Endothelial cell of umbilical vein (primary cell): ENCODE measurements at regions not wholly inside any gene's neighbourhood (a gene's known extent, or its start where the extent isn't known, plus 50 kb on each side); places are given as distances from the start of the nearest gene placed in this dataset.

Experiments used
- BruUV-seq: library from RNA; stranded (reverse); fragments of 400-500 nt; replicated peaks from 2 replicates; lab custom pipeline; 2021; lab: Mats Ljungman, UMichigan
- CTCF ChIA-PET: fragments of 300-600, 350-600 bp; sonication (Branson Sonifier 250); formaldehyde crosslinking; loops from one replicate; lab custom pipeline; 2021; ENCODE audit warnings: antibody characterized with exemption, inconsistent platforms; lab: Charles Lee
- POLR2A ChIA-PET: fragments of 300-600, 350-600 bp; sonication (Branson Sonifier 250); formaldehyde crosslinking; loops from one replicate; lab custom pipeline; 2021; ENCODE audit warnings: antibody characterized with exemption, inconsistent platforms; lab: Charles Lee
- DNase-seq: peaks from one replicate; pipeline ENCODE4 v3.0.0-alpha.2; 2011; ENCODE audit warnings: low read depth, low spot score
- FAIRE-seq: peaks from 2 replicates; lab custom pipeline; 2011; peaks lifted over from hg19 to GRCh38; lab: Jason Lieb, UNC
- H2AFZ ChIP-seq: 2 replicates; pipeline ENCODE4 v1.6.0; 2012; ENCODE audit warnings: low read depth, low read length, control low read depth, inconsistent platforms
- H3K27ac ChIP-seq: 2 replicates; pipeline ENCODE4 v1.5.1; 2011; ENCODE audit warnings: low read depth, mild to moderate bottlenecking, control low read depth, low read length, moderate library complexity; ENCODE audit not compliant: insufficient read depth
- H3K27me3 ChIP-seq, 2 experiments: 2 replicates each; pipeline versions ENCODE4 v1.6.0 to v1.6.1; 2011; ENCODE audit warnings: low read length in 2 of 2, mixed read lengths in 1 of 2; ENCODE audit not compliant: control insufficient read depth in 2 of 2, insufficient read depth in 2 of 2
- H3K36me3 ChIP-seq, 2 experiments: 2 replicates in 1 of 2; 3 replicates in 1 of 2; pipeline ENCODE4 v1.5.1; 2011; ENCODE audit warnings: low read length in 2 of 2, mild to moderate bottlenecking in 1 of 2, moderate library complexity in 1 of 2; ENCODE audit not compliant: control insufficient read depth in 2 of 2, insufficient read depth in 2 of 2; ENCODE audit errors: extremely low read depth in 1 of 2
- H3K4me1 ChIP-seq: 3 replicates; pipeline ENCODE4 v1.5.1; 2011; ENCODE audit warnings: mild to moderate bottlenecking, low read length; ENCODE audit not compliant: control insufficient read depth, insufficient read depth; ENCODE audit errors: extremely low read depth
- H3K4me2 ChIP-seq: 2 replicates; pipeline ENCODE4 v1.6.1; 2011; ENCODE audit warnings: low read length, control low read depth, mixed read lengths; ENCODE audit not compliant: insufficient read depth
- H3K4me3 ChIP-seq, 3 experiments: fragments of 200-600 bp in 1 of 3; sonication (generic), shearing (Covaris generic) in 1 of 3; replicated peaks in 1 of 3; 2 replicates each; pipeline ENCODE4 v1.5.1; 2011 to 2016; ENCODE audit warnings: control low read depth in 3 of 3, low read length in 3 of 3, mild to moderate bottlenecking in 2 of 3, inconsistent platforms in 1 of 3, low read depth in 1 of 3, moderate library complexity in 1 of 3; ENCODE audit not compliant: insufficient read depth in 1 of 3
- H3K79me2 ChIP-seq: 2 replicates; pipeline ENCODE4 v1.6.0; 2012; ENCODE audit warnings: low read length, inconsistent platforms; ENCODE audit not compliant: control insufficient read depth, insufficient read depth
- H3K9ac ChIP-seq: replicated peaks from 2 replicates; pipeline ENCODE3; 2011; ENCODE audit warnings: low read length, control low read depth; ENCODE audit not compliant: insufficient read depth; ENCODE audit errors: extremely low read depth
- H3K9me1 ChIP-seq: replicated peaks from 3 replicates; pipeline ENCODE4 v1.6.0; 2011; ENCODE audit warnings: mild to moderate bottlenecking, low read length; ENCODE audit not compliant: control insufficient read depth, insufficient read depth; ENCODE audit errors: extremely low read depth
- H3K9me3 ChIP-seq: replicated peaks from 2 replicates; pipeline ENCODE4 v1.5.1; 2012; ENCODE audit warnings: low read length, inconsistent platforms; ENCODE audit not compliant: control insufficient read depth, insufficient read depth
- H4K20me1 ChIP-seq: replicated peaks from 2 replicates; pipeline ENCODE3; 2011; ENCODE audit warnings: mild to moderate bottlenecking, low read length; ENCODE audit not compliant: control insufficient read depth, insufficient read depth; ENCODE audit errors: extremely low read depth
- EZH2 ChIP-seq: IDR thresholded peaks from 2 replicates; pipeline ENCODE4 v1.6.1; 2012; ENCODE audit warnings: borderline replicate concordance, low read depth, mild to moderate bottlenecking, moderate library complexity, low read length, inconsistent platforms; ENCODE audit not compliant: severe bottlenecking
- FOS ChIP-seq: IDR thresholded peaks from 2 replicates; pipeline ENCODE4 v1.6.1; 2011; ENCODE audit warnings: mild to moderate bottlenecking, low read length, moderate library complexity, borderline replicate concordance; ENCODE audit not compliant: insufficient read depth
- GATA2 ChIP-seq: IDR thresholded peaks from 2 replicates; pipeline ENCODE4 v1.7.0; 2011; ENCODE audit warnings: low read depth, mild to moderate bottlenecking, moderate library complexity, mixed read lengths, low read length; ENCODE audit not compliant: insufficient read length, insufficient read depth
- JUN ChIP-seq: IDR thresholded peaks from 2 replicates; pipeline ENCODE4 v1.6.1; 2011; ENCODE audit warnings: borderline replicate concordance, low read depth; ENCODE audit not compliant: insufficient read length, insufficient read depth
- MAX ChIP-seq: IDR thresholded peaks from 2 replicates; pipeline ENCODE4 v1.6.1; 2011; ENCODE audit not compliant: insufficient read depth, insufficient read length
- MYC ChIP-seq: IDR thresholded peaks from one replicate; pipeline ENCODE4 v1.6.1; 2011; ENCODE audit warnings: mild to moderate bottlenecking, low read depth, low read length
- POLR2A ChIP-seq: IDR thresholded peaks from 2 replicates; pipeline ENCODE4 v1.6.1; 2012; ENCODE audit warnings: low read depth, mild to moderate bottlenecking, control low read depth, low read length
- POLR2AphosphoS5 ChIP-seq: IDR thresholded peaks from 2 replicates; pipeline ENCODE4 v1.6.1; 2012; ENCODE audit warnings: low read depth, mild to moderate bottlenecking, control low read depth, low read length, moderate library complexity; ENCODE audit not compliant: insufficient read depth
- dilution Hi-C: fragments of 300-500 bp; cut with MboI; formaldehyde crosslinking; loops from one replicate; pipeline ENCODE4 v1.15.0; 2019; ENCODE audit warnings: low sequenced_read_pairs; ENCODE audit not compliant: extremely low pct_ligation_motif_present
- intact Hi-C: fragments of 100-400 bp; cut with micrococcal nuclease; formaldehyde crosslinking; loops from one replicate; pipeline ENCODE4 v1.10.0; 2022
- TF ChIP-seq, protein P1 (sequence below), 2 donors: IDR thresholded peaks; 1 replicate in 1 of 2; 2 replicates in 1 of 2; pipeline ENCODE4 v1.5.1; 2011; ENCODE audit warnings: low read length in 2 of 2, mild to moderate bottlenecking in 2 of 2, moderate library complexity in 2 of 2, control low read depth in 1 of 2, inconsistent platforms in 1 of 2, low read depth in 1 of 2; ENCODE audit not compliant: insufficient read depth in 1 of 2; ENCODE audit errors: extremely low read depth in 1 of 2

- TF ChIP-seq MAX, result no peak
- TF ChIP-seq POLR2AphosphoS5, result no peak
- no peak for TF ChIP-seq JUN
- no peak for TF ChIP-seq MYC
- TF ChIP-seq POLR2A, result no peak
- TF ChIP-seq GATA2, result no peak
- TF ChIP-seq EZH2, result no peak
- TF ChIP-seq, protein P1, sequence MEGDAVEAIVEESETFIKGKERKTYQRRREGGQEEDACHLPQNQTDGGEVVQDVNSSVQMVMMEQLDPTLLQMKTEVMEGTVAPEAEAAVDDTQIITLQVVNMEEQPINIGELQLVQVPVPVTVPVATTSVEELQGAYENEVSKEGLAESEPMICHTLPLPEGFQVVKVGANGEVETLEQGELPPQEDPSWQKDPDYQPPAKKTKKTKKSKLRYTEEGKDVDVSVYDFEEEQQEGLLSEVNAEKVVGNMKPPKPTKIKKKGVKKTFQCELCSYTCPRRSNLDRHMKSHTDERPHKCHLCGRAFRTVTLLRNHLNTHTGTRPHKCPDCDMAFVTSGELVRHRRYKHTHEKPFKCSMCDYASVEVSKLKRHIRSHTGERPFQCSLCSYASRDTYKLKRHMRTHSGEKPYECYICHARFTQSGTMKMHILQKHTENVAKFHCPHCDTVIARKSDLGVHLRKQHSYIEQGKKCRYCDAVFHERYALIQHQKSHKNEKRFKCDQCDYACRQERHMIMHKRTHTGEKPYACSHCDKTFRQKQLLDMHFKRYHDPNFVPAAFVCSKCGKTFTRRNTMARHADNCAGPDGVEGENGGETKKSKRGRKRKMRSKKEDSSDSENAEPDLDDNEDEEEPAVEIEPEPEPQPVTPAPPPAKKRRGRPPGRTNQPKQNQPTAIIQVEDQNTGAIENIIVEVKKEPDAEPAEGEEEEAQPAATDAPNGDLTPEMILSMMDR (IDR thresholded peaks at IDR 0.05; ENCODE audit: extremely low read depth in 1 of 2, insufficient read depth in 1 of 2, low read depth in 1 of 2, low read length in 2 of 2), result no peak
- no peak for TF ChIP-seq FOS
- Histone ChIP-seq H3K36me3 (no peaks in the 10 kb centered on the region), H2AFZ (no peak overlapping the region), H3K9me1 (no peaks in the 10 kb centered on the region), H3K79me2 (no peaks in the 10 kb centered on the region), H3K9me3 (no peaks in the 10 kb centered on the region), H3K4me1 (peaks cover 10% of the 10 kb centered on the region), H3K4me2 (no peak overlapping the region), H3K4me3 (no peak overlapping the region), H4K20me1 (no peaks in the 10 kb centered on the region), H3K27ac (no peak overlapping the region), H3K9ac (no peak overlapping the region), H3K27me3 (peaks cover 0 to 2% of the 10 kb centered on the region in 2 experiments)
- intact Hi-C loops (no loop called here), dilution Hi-C loops (no loop called here)
- POLR2A ChIA-PET, result no interaction called here
- CTCF ChIA-PET, result no interaction called here
- BruUV-seq, result no TSS peak
- FAIRE-seq, result no peak
- no peak for DNase-seq
Measured at GRCh38 chr20:52290569-52290968, 99.0 kb upstream of the ZFP64 start.
